Testis (tissue), 2 donors: ENCODE measurements at regions not wholly inside any gene's neighbourhood (a gene's known extent, or its start where the extent isn't known, plus 50 kb on each side); places are given as distances from the start of the nearest gene placed in this dataset.

ENCODE experiments used
- POLR2A ChIP-seq: fragments of 450-650 bp; IDR thresholded peaks from one replicate; pipeline ENCODE4 v1.6.1; 2017; ENCODE audit warnings: antibody characterized with exemption, mild to moderate bottlenecking, moderate library complexity
- TF ChIP-seq, protein P1 (sequence below), 3 experiments: fragments of 450-650 bp in 2 of 3; fragments of 200-600 bp in 1 of 3; sonication (generic) in 1 of 3; IDR thresholded peaks; one replicate each; pipeline ENCODE4 v1.5.1; 2016 to 2019; ENCODE audit warnings: antibody characterized with exemption in 3 of 3, mild to moderate bottlenecking in 2 of 3, moderate library complexity in 1 of 3

DNA sequence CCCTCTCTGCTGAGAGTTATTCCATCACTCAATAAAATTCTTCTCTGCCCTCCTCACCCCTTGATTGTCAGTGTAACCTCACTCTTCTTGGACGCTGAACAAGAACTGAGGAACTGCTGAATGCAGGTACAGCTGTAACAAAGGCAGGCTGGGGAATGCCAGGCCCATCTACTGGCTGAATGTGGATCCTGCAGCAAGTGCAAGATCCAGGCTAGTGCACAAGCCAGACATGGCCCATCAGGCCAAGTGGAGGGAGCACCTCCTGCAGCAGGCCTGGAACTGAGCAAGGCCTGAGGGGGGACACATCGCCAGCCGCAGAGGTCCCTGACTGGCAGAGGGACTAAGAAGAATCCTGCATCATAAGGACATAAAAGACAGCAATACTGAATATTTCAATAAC is 411.8 kb upstream of the PCDH10 start:
- TF ChIP-seq, protein P1, sequence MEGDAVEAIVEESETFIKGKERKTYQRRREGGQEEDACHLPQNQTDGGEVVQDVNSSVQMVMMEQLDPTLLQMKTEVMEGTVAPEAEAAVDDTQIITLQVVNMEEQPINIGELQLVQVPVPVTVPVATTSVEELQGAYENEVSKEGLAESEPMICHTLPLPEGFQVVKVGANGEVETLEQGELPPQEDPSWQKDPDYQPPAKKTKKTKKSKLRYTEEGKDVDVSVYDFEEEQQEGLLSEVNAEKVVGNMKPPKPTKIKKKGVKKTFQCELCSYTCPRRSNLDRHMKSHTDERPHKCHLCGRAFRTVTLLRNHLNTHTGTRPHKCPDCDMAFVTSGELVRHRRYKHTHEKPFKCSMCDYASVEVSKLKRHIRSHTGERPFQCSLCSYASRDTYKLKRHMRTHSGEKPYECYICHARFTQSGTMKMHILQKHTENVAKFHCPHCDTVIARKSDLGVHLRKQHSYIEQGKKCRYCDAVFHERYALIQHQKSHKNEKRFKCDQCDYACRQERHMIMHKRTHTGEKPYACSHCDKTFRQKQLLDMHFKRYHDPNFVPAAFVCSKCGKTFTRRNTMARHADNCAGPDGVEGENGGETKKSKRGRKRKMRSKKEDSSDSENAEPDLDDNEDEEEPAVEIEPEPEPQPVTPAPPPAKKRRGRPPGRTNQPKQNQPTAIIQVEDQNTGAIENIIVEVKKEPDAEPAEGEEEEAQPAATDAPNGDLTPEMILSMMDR (IDR thresholded peaks at IDR 0.05): no peak
- TF ChIP-seq POLR2A: no peak
